Fibroblast of pulmonary artery (primary cell): ENCODE measurements at regions not wholly inside any gene's neighbourhood (a gene's known extent, or its start where the extent isn't known, plus 50 kb on each side); places are given as distances from the start of the nearest gene placed in this dataset.
A peak's percentile ranks its signal among the peaks of the same experiment; 100 is the strongest.

Source experiments
- DNase-seq: peaks from one replicate; pipeline ENCODE4 v3.0.0-alpha.2; 2010; ENCODE audit warnings: low read depth
- H3K4me3 ChIP-seq: replicated peaks from 2 replicates; pipeline ENCODE4 v1.5.1; 2011; ENCODE audit warnings: low read depth, mild to moderate bottlenecking, control low read depth, low read length, moderate library complexity
- TF ChIP-seq, protein P1 (sequence below): IDR thresholded peaks from 2 replicates; pipeline ENCODE4 v1.5.1; 2011; ENCODE audit warnings: mild to moderate bottlenecking, control low read depth, low read length, inconsistent platforms; ENCODE audit errors: missing control alignments

DNA sequence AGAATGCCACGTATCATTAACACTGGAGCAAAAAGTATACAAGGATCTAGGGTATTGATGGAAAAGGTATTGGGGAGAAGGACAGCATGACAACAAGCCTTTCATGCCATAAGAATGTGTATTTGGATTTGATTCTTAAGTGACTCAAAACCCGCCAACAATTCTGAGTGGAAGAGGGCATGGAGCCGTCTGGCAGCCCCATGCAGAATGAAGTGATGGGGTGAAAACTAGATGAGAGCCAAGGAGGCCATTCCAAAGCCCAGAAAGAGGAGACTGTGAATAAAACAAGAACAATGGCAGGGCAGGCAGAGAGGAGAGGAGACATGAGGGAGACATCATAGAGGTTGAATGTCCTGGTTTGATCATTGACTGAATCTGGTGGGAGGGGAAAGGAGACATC is 272.3 kb upstream of the WWC1 start:
- DNase-seq, result no peak
- TF ChIP-seq, protein P1, sequence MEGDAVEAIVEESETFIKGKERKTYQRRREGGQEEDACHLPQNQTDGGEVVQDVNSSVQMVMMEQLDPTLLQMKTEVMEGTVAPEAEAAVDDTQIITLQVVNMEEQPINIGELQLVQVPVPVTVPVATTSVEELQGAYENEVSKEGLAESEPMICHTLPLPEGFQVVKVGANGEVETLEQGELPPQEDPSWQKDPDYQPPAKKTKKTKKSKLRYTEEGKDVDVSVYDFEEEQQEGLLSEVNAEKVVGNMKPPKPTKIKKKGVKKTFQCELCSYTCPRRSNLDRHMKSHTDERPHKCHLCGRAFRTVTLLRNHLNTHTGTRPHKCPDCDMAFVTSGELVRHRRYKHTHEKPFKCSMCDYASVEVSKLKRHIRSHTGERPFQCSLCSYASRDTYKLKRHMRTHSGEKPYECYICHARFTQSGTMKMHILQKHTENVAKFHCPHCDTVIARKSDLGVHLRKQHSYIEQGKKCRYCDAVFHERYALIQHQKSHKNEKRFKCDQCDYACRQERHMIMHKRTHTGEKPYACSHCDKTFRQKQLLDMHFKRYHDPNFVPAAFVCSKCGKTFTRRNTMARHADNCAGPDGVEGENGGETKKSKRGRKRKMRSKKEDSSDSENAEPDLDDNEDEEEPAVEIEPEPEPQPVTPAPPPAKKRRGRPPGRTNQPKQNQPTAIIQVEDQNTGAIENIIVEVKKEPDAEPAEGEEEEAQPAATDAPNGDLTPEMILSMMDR, result no peak

DNA sequence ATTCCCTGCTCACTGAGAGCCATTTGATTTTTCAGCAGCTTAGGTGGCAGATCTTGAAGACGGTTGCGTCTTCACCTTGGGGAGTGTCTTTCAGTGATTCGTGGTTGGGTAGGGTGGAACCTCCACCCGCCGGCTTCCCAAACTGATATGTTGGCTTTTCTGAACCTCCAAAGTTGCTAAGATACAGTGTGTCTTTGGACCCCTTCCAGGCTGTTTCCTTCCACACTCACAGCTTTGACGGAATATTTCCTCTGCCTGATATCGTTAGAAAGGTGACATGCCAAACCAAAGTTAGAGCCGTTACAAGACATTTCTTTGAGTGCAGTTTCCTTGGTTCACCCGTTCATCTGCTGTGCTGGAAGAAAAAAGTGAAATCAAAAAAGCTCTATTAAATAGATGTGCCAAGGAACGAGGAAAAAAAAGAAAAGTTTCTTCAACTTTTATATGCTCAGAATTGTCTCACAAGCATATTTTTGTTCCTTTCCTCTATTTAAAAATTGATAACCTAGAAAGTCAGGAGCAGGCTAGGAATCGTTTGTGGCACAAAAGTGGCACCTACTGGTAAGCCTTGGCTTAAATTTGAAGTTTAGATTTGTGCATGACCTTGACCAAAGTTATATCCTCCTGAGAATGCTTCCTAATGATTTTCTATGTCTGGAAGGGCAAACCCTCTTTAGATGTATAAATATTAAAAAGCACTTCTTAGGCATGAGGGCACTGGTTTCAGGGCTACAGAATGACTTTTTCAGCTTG is 270.7 kb upstream of the WWC1 start:
- TF ChIP-seq, protein P1, result peak; percentile 46
- H3K4me3 ChIP-seq, result no peak overlapping the region
- peak; percentile 59 for DNase-seq

More for the DNA sequence above, 272.3 kb upstream of the WWC1 start:
- H3K4me3 ChIP-seq, result no peak overlapping the region

DNA sequence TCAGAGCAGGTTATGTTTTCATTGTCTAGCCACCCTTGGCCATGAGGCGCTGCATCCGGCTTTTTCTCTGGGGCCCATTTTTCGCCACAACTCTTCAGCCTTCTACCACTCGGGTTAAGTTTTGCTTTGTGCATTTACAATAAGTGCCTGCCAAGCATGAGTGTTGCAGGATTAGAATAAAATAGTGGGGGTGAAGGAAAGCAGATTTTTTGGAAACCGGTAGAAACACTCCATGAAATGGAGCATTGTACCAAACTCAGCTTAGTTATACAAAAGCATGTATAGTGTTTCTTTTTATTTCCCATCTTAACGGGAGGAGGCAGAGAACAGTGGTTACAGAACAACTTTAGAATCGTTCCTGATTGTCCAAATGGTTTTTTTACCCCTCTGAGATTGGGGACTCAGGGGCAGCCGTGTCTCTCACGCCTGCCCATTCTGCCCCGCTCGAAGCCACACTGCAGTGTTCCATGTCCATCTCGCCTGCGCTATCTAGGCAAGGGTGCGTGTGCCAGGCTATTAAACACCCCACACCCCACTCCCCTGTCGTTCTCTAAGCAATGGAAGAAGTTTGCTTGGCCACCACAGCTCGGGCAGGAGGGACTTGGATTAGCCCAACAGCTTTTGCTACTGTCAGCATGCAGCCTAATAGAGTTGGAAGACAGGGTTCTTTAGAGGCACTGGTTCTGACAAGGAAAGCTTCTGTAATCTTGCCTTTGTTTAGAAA is 268.8 kb upstream of the WWC1 start:
- TF ChIP-seq, protein P1, result no peak
- DNase-seq, result no peak
- no peak overlapping the region for H3K4me3 ChIP-seq

GRCh38 chr5:168023191-168023590 is 268.3 kb upstream of the WWC1 start:
- DNase-seq, result no peak
- H3K4me3 ChIP-seq, result no peak overlapping the region
- TF ChIP-seq, protein P1, result no peak

GRCh38 chr5:168024306-168024705 is 267.1 kb upstream of the WWC1 start:
- DNase-seq, result no peak
- TF ChIP-seq, protein P1, result no peak
- no peak overlapping the region for H3K4me3 ChIP-seq

DNA sequence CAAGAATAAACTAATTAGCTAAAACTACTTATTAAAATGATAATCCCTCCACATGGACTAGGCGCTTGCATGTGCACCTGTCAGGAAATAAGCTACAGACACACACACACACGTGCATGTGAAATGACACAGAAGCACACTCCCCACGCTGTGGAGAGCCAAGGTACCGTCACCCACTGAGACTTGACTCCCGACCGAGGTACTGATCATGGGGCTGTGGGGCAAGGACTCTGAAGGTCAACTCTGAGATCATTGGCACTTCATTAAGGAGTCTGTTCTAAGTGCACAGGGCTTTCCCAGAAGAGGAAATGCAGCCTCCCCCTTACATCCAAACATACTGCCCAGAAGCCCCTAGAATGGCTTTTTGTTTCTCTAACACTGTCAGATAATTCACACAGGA is 264.4 kb upstream of the WWC1 start:
- TF ChIP-seq, protein P1, result no peak
- DNase-seq, result no peak
- no peak overlapping the region for H3K4me3 ChIP-seq
